RWPE2 (cell line): ENCODE measurements at regions not wholly inside any gene's neighbourhood (a gene's known extent, or its start where the extent isn't known, plus 50 kb on each side); places are given as distances from the start of the nearest gene placed in this dataset.

ENCODE experiments used
- ATAC-seq: fragments of 200-7000 bp; cut with Tn5 transposase; 3 replicates; pipeline ENCODE4 v1.9.1; 2021; ENCODE audit warnings: low read depth
- DNase-seq: peaks from one replicate; pipeline ENCODE4 v3.0.0-alpha.2; 2020; ENCODE audit warnings: low spot score
- H3K27ac ChIP-seq: fragments of 450-650 bp; 2 replicates; pipeline ENCODE4 v1.5.1; 2017; ENCODE audit warnings: mild to moderate bottlenecking; ENCODE audit not compliant: poor library complexity, severe bottlenecking
- H3K27me3 ChIP-seq: fragments of 250-450 bp; sonication (Bioruptor Pico); 2 replicates; pipeline ENCODE4 v1.5.1; 2021; ENCODE audit warnings: mild to moderate bottlenecking, moderate library complexity; ENCODE audit not compliant: insufficient read depth, poor library complexity, severe bottlenecking
- H3K36me3 ChIP-seq: fragments of 250-450 bp; sonication (Bioruptor Pico); 2 replicates; pipeline ENCODE4 v1.5.1; 2020; ENCODE audit warnings: low read depth, mild to moderate bottlenecking, moderate library complexity
- H3K4me1 ChIP-seq: fragments of 250-450 bp; sonication (Bioruptor Pico); 2 replicates; pipeline ENCODE4 v1.5.1; 2021; ENCODE audit warnings: mild to moderate bottlenecking, moderate library complexity; ENCODE audit not compliant: insufficient read depth, poor library complexity, severe bottlenecking
- H3K4me3 ChIP-seq: fragments of 250-450 bp; sonication (Bioruptor Pico); 2 replicates; pipeline ENCODE4 v1.5.1; 2021; ENCODE audit warnings: mild to moderate bottlenecking, moderate library complexity; ENCODE audit not compliant: severe bottlenecking
- H3K9me3 ChIP-seq: fragments of 250-450 bp; sonication (Bioruptor Pico); 2 replicates; pipeline ENCODE4 v1.5.1; 2021; ENCODE audit warnings: mild to moderate bottlenecking, moderate library complexity; ENCODE audit not compliant: severe bottlenecking
- CTCF ChIP-seq: fragments of 450-650 bp; IDR thresholded peaks from one replicate; pipeline ENCODE4 v1.5.1; 2017; ENCODE audit warnings: mild to moderate bottlenecking, moderate library complexity; ENCODE audit not compliant: poor library complexity, severe bottlenecking

DNA sequence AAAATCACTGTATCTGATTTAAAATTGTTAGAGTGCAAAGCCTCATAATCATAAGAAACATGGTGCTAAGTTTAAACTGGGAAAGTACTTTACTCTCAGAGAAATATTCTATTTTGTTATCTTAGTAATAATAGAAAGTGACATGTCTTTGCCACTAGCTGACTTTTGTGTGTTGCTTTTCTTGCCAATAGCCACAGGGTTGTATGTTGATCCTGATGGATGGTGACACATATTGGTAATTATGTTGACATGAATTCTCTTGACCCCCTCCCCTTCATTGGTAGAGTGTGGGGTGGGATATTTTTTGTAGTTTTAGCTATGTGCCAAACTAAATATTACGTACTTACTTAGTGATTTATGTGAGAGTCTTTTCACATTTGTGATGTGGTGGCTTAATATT, 103.1 kb upstream of the MAP9 start:
- H3K4me3 ChIP-seq = no peak overlapping the region
- H3K27ac ChIP-seq = no peak overlapping the region
- DNase-seq = no peak
- ATAC-seq = no peak
- H3K4me1 ChIP-seq = no peaks in the 10 kb centered on the region
- no peaks in the 10 kb centered on the region for H3K27me3 ChIP-seq
- TF ChIP-seq CTCF = no peak
- no peaks in the 10 kb centered on the region for H3K36me3 ChIP-seq
- no peaks in the 10 kb centered on the region for H3K9me3 ChIP-seq

GRCh38 chr4:155478336-155478835, 101.6 kb upstream of the MAP9 start:
- Histone ChIP-seq H3K27me3 (no peaks in the 10 kb centered on the region), H3K9me3 (no peaks in the 10 kb centered on the region), H3K4me1 (peaks cover under 1% of the 10 kb centered on the region), H3K27ac (no peak overlapping the region), H3K4me3 (no peak overlapping the region), H3K36me3 (no peaks in the 10 kb centered on the region)
- ATAC-seq (no peak), DNase-seq (no peak)
- TF ChIP-seq CTCF = no peak

GRCh38 chr4:155474758-155475157, 98.0 kb upstream of the MAP9 start:
- H3K9me3 ChIP-seq = no peaks in the 10 kb centered on the region
- H3K27me3 ChIP-seq = no peaks in the 10 kb centered on the region
- no peak overlapping the region for H3K27ac ChIP-seq
- H3K4me1 ChIP-seq = peaks cover 5% of the 10 kb centered on the region
- no peak overlapping the region for H3K4me3 ChIP-seq
- H3K36me3 ChIP-seq = no peaks in the 10 kb centered on the region
- ATAC-seq (no peak), DNase-seq (no peak)
- TF ChIP-seq CTCF = no peak

GRCh38 chr4:155473420-155474095, 96.8 kb upstream of the MAP9 start:
- Histone ChIP-seq H3K27ac (no peak overlapping the region), H3K9me3 (no peaks in the 10 kb centered on the region), H3K4me1 (peaks cover 5% of the 10 kb centered on the region), H3K36me3 (no peaks in the 10 kb centered on the region), H3K27me3 (no peaks in the 10 kb centered on the region), H3K4me3 (no peak overlapping the region)
- DNase-seq (no peak), ATAC-seq (no peak)
- no peak for TF ChIP-seq CTCF

GRCh38 chr4:155468282-155468681, 91.5 kb upstream of the MAP9 start:
- H3K27ac ChIP-seq = no peak overlapping the region
- H3K4me1 ChIP-seq = peaks cover 4% of the 10 kb centered on the region
- H3K27me3 ChIP-seq = no peaks in the 10 kb centered on the region
- TF ChIP-seq CTCF = no peak
- DNase-seq (no peak), ATAC-seq (no peak)
- no peaks in the 10 kb centered on the region for H3K9me3 ChIP-seq
- no peak overlapping the region for H3K4me3 ChIP-seq
- no peaks in the 10 kb centered on the region for H3K36me3 ChIP-seq
